Esophagus muscularis mucosa (tissue), 3 donors: ENCODE measurements at regions not wholly inside any gene's neighbourhood (a gene's known extent, or its start where the extent isn't known, plus 50 kb on each side); places are given as distances from the start of the nearest gene placed in this dataset.

ENCODE experiments used
- POLR2AphosphoS5 ChIP-seq, 2 donors: sonication (generic); formaldehyde crosslinking; IDR thresholded peaks; one replicate each; pipeline ENCODE4 v1.6.1; 2017; ENCODE audit warnings: antibody characterized with exemption in 2 of 2
- TF ChIP-seq, protein P1 (sequence below), 3 experiments: fragments of 200-600 bp in 2 of 3; fragments of 450-650 bp in 1 of 3; sonication (generic) in 2 of 3; IDR thresholded peaks; one replicate each; pipeline ENCODE4 v1.5.1; 2017 to 2019; ENCODE audit warnings: antibody characterized with exemption in 3 of 3, mild to moderate bottlenecking in 2 of 3, moderate library complexity in 1 of 3

DNA sequence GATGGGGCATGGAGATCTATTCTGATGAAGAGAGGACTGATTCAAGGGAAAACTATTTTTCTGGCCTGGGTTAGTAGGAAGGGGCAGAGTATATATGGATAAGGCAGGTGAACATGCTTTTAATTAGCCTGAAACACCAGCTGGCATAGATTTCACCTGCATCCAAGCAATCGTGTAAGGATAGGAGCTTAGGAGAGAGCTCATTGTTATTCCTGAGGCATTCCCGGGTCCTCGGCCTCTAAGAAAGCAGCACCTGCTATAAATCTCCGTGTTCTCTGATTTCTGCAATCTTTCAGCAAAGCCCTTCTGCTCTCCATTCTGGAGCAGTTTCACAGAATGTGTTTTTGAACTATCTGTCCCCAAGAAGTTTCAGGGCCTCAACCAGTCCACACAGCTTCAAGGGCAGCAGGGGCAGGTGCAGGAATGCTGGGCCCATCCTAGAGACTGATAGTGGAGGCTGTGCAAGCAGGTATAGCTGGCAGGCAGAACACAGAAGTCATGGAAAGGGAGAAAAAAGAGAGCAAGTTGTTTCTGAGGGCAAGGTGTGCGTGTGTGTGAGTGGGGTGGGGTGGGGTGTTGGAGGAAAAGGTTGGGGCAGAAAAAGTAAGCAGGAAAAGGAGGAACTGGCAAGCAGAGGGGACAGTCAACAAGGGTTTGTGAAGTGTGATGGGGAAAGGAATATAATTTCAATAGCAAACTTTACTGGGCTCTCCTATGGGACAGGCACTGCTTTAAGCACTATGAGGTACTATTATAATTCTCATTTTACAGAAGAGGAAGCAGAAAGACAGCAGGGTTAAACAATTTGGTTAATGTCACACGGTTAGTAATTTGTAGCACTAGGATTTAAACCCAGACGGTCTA lies 203.7 kb upstream of the SSTR1 start:
- TF ChIP-seq, protein P1, sequence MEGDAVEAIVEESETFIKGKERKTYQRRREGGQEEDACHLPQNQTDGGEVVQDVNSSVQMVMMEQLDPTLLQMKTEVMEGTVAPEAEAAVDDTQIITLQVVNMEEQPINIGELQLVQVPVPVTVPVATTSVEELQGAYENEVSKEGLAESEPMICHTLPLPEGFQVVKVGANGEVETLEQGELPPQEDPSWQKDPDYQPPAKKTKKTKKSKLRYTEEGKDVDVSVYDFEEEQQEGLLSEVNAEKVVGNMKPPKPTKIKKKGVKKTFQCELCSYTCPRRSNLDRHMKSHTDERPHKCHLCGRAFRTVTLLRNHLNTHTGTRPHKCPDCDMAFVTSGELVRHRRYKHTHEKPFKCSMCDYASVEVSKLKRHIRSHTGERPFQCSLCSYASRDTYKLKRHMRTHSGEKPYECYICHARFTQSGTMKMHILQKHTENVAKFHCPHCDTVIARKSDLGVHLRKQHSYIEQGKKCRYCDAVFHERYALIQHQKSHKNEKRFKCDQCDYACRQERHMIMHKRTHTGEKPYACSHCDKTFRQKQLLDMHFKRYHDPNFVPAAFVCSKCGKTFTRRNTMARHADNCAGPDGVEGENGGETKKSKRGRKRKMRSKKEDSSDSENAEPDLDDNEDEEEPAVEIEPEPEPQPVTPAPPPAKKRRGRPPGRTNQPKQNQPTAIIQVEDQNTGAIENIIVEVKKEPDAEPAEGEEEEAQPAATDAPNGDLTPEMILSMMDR (IDR thresholded peaks at IDR 0.05) = no peak
- no peak for TF ChIP-seq POLR2AphosphoS5 (IDR thresholded peaks at IDR 0.05)
